ENCODE measurements at regions not wholly inside any gene's neighbourhood (a gene's known extent, or its start where the extent isn't known, plus 50 kb on each side); places are given as distances from the start of the nearest gene placed in this dataset.

GRCh38 chr22:48941903-48942575 is 885.6 kb downstream of the BRD1 start:
- DNase-seq (ENCODE audit: low spot score): no peak
- no peak for FAIRE-seq

GRCh38 chr22:48941033-48941902 is 886.4 kb downstream of the BRD1 start:
- DNase-seq (ENCODE audit: low spot score): no peak
- FAIRE-seq: no peak

- no peak for FAIRE-seq
- no peak for DNase-seq (ENCODE audit: low spot score)
Observed at GRCh38 chr22:48940266-48941032, 887.2 kb downstream of the BRD1 start.

DNA sequence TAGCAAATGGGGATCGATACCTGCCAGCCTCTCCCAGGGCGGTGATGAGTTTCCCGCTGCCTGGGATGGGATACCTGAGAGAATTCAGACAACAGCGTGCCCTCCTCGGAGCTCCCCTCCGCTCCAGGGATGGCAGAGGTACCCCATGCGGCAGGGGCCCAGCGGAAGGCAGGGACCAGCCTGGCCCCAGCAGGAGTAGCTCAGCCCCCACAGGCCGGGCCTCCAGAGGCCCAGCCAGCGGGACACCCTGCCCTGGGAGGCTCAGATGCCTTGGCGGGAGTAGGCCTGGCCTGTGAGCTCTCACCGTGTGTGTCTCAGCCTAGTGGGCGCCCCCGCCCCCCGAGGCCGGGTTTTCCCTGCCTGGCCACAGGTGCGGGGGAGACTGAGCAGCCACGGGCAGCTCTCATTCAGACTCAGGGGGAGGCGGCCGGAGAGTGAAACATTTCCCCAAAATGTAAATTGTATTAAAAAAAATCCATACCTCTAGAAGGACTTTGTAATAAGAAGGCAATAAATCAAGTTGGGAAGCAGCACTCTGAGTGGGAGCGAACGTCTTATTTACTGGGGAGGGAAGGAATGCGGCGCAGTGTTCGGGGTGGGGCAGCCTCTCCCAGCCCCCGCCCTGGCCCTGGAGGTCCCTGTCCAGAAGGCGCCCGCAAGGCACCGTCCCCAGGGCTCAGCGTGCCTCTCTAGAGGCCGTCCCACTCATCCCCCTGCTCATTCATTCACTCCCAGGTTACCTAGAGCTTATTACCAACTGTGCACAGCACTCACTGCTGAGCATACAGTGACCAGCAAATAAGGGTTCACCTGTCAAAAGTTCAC is 888.0 kb downstream of the BRD1 start:
- FAIRE-seq (no peak), DNase-seq (ENCODE audit: low spot score) (no peak)

GRCh38 chr22:48938741-48939140 is 888.9 kb downstream of the BRD1 start:
- DNase-seq (ENCODE audit: low spot score): no peak
- FAIRE-seq: no peak

DNA sequence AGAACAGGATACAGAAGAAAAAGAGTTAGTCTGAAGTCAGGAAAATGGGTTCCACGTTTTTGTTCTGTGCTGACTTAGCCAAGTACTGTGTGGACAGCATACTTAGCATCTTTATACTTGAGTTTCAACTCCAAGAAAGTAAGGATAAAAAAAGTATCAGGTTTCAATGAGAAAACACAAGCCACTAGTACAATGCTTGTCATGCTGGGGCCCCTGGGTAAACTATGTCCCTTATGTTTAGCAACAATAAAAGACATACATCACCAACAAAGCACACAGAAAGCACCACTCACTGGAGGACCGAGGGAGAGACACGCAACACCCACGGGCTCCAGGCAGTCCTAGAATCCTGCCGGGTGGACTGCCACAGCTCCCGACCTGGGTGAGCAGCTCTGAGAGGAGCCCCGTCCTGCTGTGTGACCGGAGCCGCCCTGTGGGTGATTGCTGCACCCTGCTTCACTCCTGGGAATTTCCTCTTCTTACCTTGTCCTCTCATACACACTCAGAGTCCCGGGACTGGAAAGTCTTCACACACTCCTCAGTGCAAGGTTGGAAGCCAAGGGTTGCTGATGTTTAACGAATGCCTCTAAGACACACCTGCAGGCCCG is 890.5 kb downstream of the BRD1 start:
- DNase-seq (ENCODE audit: low spot score) (no peak), FAIRE-seq (no peak)

DNA sequence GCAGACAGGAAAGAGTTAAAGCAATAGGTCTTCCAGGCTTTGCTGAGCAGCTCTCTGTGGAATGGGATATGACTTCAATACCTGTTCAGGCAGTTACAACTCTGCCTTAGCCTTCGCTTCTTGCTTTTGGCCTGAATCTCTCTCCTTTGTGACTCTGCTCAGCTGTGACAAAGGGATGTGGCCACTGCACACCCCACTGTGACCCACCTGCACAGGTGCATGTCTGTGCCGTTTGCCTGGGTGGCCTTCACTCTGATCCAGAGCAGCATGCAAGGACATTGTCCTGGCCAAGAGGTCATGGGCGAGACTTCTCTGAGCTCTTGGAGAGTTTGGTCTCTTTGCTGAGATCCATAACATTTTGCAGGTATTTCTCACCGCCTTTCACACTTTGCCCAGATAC is 891.3 kb downstream of the BRD1 start:
- FAIRE-seq: no peak

DNA sequence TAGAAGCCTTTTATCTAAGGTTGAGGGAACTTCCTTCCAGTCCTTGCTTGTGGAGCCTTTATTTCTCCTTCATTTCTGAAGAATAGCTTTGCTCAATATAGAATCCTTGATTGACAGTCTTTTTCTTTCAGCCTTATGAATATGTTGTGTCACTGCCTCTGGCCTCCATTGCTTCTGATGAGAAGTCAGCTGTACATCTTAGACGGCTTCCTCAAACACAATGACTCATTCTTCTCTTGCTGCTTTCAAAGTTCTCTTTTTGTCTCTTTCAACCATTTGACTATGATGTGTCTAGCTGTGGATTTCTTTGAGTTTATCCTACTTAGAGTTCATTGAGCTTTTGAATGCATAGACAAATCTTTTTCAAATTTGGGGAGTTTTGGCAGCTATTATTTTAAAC is 893.2 kb downstream of the BRD1 start:
- FAIRE-seq: no peak

More for the DNA sequence above, 891.3 kb downstream of the BRD1 start:
- no peak for DNase-seq (ENCODE audit: low spot score)

DNA sequence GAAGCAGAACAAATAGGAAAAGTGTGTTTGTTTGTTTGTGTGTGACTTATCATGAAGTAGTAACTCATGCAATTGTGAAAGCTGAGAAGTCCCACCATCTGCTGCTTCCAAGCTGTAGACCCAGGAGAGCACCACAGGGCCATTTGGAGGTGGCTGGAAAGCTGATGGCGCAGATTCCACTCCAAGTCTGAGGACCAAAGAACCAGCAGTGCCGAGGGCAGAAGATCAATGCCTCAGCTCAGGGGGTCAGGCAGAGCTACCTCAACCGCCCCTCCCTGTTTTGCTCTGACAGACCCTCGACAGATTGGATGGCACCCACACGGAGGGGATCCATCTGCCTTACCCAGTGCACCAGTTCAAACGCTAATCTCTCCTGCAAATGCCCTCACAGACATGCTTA is 896.2 kb downstream of the BRD1 start:
- DNase-seq (ENCODE audit: low spot score) (no peak), FAIRE-seq (no peak)

More for the DNA sequence above, 893.2 kb downstream of the BRD1 start:
- no peak for DNase-seq (ENCODE audit: low spot score)

DNA sequence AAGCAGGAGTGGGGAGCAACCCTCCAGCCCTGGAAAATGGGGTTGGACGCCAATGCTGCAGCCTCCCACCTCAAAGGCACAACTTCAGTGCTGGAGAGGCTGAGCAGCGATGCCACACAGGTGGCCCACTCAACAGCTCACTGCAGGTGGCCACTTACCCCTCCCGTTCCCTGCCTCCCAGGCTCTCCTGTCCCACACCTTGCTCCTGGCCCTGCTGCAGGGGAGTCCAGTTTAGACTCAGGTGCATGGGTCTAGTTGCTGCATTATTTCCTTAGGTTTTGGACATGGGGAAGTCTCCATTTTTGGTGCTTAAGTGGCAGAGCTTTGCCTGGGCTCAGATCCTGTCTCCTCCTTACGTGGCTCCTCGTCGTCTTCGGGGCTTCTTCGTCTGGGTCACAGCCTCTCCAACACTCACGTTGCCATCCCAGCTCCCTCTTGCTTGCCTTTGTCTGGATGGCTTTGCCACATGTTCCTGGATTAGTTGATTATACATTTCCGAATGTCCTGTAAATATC is 898.3 kb downstream of the BRD1 start:
- FAIRE-seq (no peak), DNase-seq (ENCODE audit: low spot score) (no peak)

DNA sequence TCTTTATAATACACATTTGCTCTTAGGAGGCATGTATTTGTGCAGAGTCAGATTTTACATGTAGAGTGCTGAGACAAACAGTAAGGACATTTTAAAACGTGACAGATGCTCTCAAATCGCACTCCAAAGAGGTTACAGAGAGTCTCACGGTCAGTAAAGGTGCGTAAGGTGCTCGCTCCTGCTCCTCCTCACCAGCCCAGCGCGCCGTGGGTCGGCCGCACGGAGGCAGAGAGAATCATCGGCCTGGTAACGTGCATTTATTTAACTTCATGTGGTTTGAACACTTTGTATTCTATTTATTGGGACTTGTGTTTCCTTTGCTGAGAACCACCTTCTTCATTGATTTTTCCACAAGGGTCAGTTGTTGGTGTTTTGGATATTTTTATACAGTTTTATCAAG is 900.1 kb downstream of the BRD1 start:
- FAIRE-seq: no peak
- no peak for DNase-seq (ENCODE audit: low spot score)

GRCh38 chr22:48926643-48927042 is 901.0 kb downstream of the BRD1 start:
- FAIRE-seq: no peak
- no peak for DNase-seq (ENCODE audit: low spot score)

DNA sequence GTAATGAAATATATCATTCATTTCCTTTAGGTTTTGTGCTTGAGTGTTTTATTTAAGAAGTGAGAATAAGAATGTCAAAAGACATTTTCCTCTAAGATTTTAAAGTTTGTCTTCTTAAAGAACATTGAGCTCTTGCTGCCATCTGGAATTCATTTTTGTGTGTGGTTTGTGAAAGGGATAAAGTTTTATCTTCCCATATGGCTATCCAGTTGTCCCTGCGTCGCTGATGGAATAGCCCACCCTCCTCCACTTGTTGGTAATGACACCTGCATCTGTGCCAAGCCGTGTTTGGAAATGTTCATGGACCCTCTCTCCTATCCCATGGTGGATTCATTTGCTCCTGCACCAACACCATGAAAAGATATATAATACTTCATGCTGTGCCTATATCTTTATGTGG is 901.5 kb downstream of the BRD1 start:
- FAIRE-seq (peak; percentile 91), DNase-seq (ENCODE audit: low spot score) (no peak)

DNA sequence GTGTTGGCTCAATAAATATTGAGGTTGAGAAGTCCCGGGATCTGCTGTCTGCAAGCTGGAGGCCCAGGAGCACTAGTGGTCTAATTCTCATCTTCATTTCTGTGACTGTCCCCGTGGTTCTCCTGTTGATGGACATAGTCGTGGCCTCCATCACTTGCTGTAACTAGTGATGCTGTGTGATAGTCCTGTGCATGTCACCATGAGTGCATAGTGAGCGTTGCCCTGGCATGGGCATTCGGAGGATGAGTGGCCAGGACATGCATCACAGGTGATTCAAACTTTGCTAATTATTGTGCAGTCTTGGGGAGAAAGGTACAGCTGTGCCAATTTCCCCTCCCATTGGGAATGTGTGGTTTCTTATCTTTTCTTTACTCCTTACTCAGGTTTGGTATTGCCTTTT is 902.2 kb downstream of the BRD1 start:
- no peak for DNase-seq (ENCODE audit: low spot score)
- no peak for FAIRE-seq

- FAIRE-seq (no peak), DNase-seq (ENCODE audit: low spot score) (no peak)
Observed at GRCh38 chr22:48923996-48924395, 903.7 kb downstream of the BRD1 start.

- FAIRE-seq (peak; percentile 67), DNase-seq (ENCODE audit: low spot score) (no peak)
Observed at GRCh38 chr22:48923165-48923865, 904.4 kb downstream of the BRD1 start.

DNA sequence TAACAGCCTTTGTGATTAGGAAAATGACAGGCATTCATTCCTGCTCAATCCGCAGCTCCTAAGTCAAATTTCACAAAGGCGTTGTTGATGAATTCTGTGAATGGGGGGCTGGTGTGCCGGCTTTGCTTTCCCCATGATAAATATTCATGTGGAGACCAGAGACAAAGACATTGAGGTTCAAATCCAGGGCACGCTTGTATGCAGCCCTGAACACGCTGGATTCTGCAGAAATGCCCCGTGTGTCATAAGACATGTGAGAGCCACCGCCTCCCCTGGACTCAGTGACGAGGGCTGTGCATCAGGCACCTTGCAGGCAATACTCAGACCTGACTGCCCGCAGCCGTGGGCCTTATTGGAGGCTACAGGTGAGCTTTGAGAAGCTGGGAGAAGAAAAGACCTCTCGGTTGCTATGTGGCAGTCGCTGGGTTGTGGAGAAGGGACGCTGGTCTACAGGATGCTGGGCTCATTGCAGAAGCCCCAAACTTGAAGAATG is 906.2 kb downstream of the BRD1 start:
- DNase-seq (ENCODE audit: low spot score): no peak
- FAIRE-seq: no peak

DNA sequence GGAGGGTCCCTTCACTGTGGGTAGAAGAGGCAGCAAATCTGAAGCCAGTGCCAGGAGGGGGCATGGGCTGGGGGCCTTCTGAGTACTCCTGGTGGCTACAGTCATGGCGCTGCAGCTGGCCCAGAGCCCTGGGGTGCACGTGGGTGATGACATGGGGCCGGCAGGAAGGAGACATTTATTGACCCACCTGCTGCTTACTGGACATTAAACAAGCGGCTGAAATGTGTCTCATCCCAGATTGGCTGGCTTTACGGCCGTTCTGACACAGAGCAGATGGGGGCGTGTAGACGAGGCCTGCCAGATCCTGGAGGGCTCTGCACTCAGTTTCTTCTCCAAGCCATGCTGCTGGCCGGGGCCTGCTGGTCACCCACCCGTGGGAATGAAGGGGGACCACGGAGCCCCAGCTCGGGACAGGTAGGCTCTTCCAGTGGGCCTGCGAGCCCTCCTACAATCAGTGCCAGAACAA is 906.9 kb downstream of the BRD1 start:
- FAIRE-seq (no peak), DNase-seq (ENCODE audit: low spot score) (no peak)

GRCh38 chr22:48919851-48920589 is 907.7 kb downstream of the BRD1 start:
- FAIRE-seq (no peak), DNase-seq (ENCODE audit: low spot score) (no peak)
